ENCODE measurements at regions not wholly inside any gene's neighbourhood (a gene's known extent, or its start where the extent isn't known, plus 50 kb on each side); places are given as distances from the start of the nearest gene placed in this dataset.

- H3K36me3 Mint-ChIP-seq, result peaks cover 52% of the 10 kb centered on the region
These were observed 960.5 kb downstream of the RPA4 start for GRCh38 chrX:97844161-97844560.

GRCh38 chrX:97844943-97845342 is 961.2 kb downstream of the RPA4 start:
- TF ChIP-seq NR3C1 (CRISPR knock-in tag; conservative IDR thresholded peaks at IDR 0.05; ENCODE audit: low read depth), result no peak
- TF ChIP-seq SOX15 (CRISPR knock-in tag; IDR thresholded peaks at IDR 0.05), result no peak
- TF ChIP-seq ESRRA (CRISPR knock-in tag; IDR thresholded peaks at IDR 0.05; ENCODE audit: borderline replicate concordance), result no peak
- no peak for ATAC-seq
- H3K4me1 Mint-ChIP-seq, result no peaks in the 10 kb centered on the region
- no peak overlapping the region for H3K4me3 Mint-ChIP-seq
- peaks cover 56% of the 10 kb centered on the region for H3K36me3 Mint-ChIP-seq
- no peak overlapping the region for H3K27ac Mint-ChIP-seq
- peaks cover 59% of the 10 kb centered on the region for H3K9me3 Mint-ChIP-seq
- CTCF ChIA-PET, result no interaction called here
- no peaks in the 10 kb centered on the region for H3K27me3 Mint-ChIP-seq (ENCODE audit: low read depth)
- DNase-seq (ENCODE audit: low spot score), result no peak
- POLR2A ChIA-PET, result no interaction called here

More at GRCh38 chrX:97844161-97844560, 960.5 kb downstream of the RPA4 start:
- Mint-ChIP-seq H3K27me3 (ENCODE audit: low read depth) (no peaks in the 10 kb centered on the region), H3K4me1 (no peaks in the 10 kb centered on the region), H3K4me3 (no peak overlapping the region), H3K27ac (no peak overlapping the region), H3K9me3 (peaks cover 55% of the 10 kb centered on the region)
- CTCF ChIA-PET, result no interaction called here
- DNase-seq (ENCODE audit: low spot score) (no peak), ATAC-seq (no peak)
- TF ChIP-seq ZNF416 (CRISPR knock-in tag; IDR thresholded peaks at IDR 0.05) (no peak), NFYB (CRISPR knock-in tag; conservative IDR thresholded peaks at IDR 0.05; ENCODE audit: low read depth) (no peak), ZBTB43 (CRISPR knock-in tag; IDR thresholded peaks at IDR 0.05) (no peak), ESRRA (CRISPR knock-in tag; IDR thresholded peaks at IDR 0.05; ENCODE audit: borderline replicate concordance) (no peak), ZNF232 (CRISPR knock-in tag; IDR thresholded peaks at IDR 0.05) (no peak), GTF2I (CRISPR knock-in tag; conservative IDR thresholded peaks at IDR 0.05) (no peak), GRHL2 (CRISPR knock-in tag; IDR thresholded peaks at IDR 0.05; ENCODE audit: insufficient replicate concordance, severe bottlenecking) (no peak), ZBTB21 (CRISPR knock-in tag; IDR thresholded peaks at IDR 0.05; ENCODE audit: borderline replicate concordance) (no peak), ZNF219 (CRISPR knock-in tag; IDR thresholded peaks at IDR 0.05; ENCODE audit: borderline replicate concordance) (no peak), SP1 (CRISPR knock-in tag; conservative IDR thresholded peaks at IDR 0.05) (no peak)
- POLR2A ChIA-PET, result no interaction called here

- no peaks in the 10 kb centered on the region for H3K27me3 Mint-ChIP-seq (ENCODE audit: low read depth)
- DNase-seq (ENCODE audit: low spot score) (no peak), ATAC-seq (no peak)
- H3K27ac Mint-ChIP-seq, result no peak overlapping the region
- H3K4me1 Mint-ChIP-seq, result no peaks in the 10 kb centered on the region
- no peak overlapping the region for H3K4me3 Mint-ChIP-seq
- H3K9me3 Mint-ChIP-seq, result peaks cover 59% of the 10 kb centered on the region
- H3K36me3 Mint-ChIP-seq, result peaks cover 56% of the 10 kb centered on the region
- POLR2A ChIA-PET, result no interaction called here
- TF ChIP-seq FOXJ3 (CRISPR knock-in tag; IDR thresholded peaks at IDR 0.05; ENCODE audit: borderline replicate concordance) (no peak), ZNF121 (CRISPR knock-in tag; IDR thresholded peaks at IDR 0.05) (no peak), NFE2L1 (CRISPR knock-in tag; IDR thresholded peaks at IDR 0.05) (no peak), E2F4 (CRISPR knock-in tag; IDR thresholded peaks at IDR 0.05; ENCODE audit: borderline replicate concordance, low read depth) (no peak), ZNF219 (CRISPR knock-in tag; IDR thresholded peaks at IDR 0.05; ENCODE audit: borderline replicate concordance) (no peak), ZNF396 (CRISPR knock-in tag; IDR thresholded peaks at IDR 0.05; ENCODE audit: borderline replicate concordance) (no peak), HMGXB4 (CRISPR knock-in tag; IDR thresholded peaks at IDR 0.05) (no peak), ZSCAN18 (CRISPR knock-in tag; IDR thresholded peaks at IDR 0.05) (no peak), TEAD1 (CRISPR knock-in tag; IDR thresholded peaks at IDR 0.05) (no peak), ARID4B (CRISPR knock-in tag; IDR thresholded peaks at IDR 0.05; ENCODE audit: borderline replicate concordance) (no peak), HMGA2 (CRISPR knock-in tag; IDR thresholded peaks at IDR 0.05) (no peak), ZBTB43 (CRISPR knock-in tag; IDR thresholded peaks at IDR 0.05) (no peak)
- CTCF ChIA-PET, result no interaction called here
These were observed 961.7 kb downstream of the RPA4 start for GRCh38 chrX:97845451-97845850.
